B cell (primary cell): ENCODE measurements at regions not wholly inside any gene's neighbourhood (a gene's known extent, or its start where the extent isn't known, plus 50 kb on each side); places are given as distances from the start of the nearest gene placed in this dataset.

Source experiments
- ATAC-seq: fragments of 200-7000 bp; cut with Tn5 transposase; one replicate; pipeline ENCODE4 v1.10.0; 2021; ENCODE audit warnings: low read depth, mild to moderate bottlenecking, moderate number of reproducible peaks, moderate library complexity
- CTCF ChIA-PET: fragments of 350-600 bp; sonication (Branson Sonifier 250); formaldehyde crosslinking; loops from one replicate; lab custom pipeline; 2021; ENCODE audit warnings: antibody characterized with exemption, inconsistent platforms; lab: Charles Lee
- POLR2A ChIA-PET: fragments of 350-600 bp; sonication (Branson Sonifier 250); formaldehyde crosslinking; loops from one replicate; lab custom pipeline; 2021; ENCODE audit warnings: antibody characterized with exemption; lab: Charles Lee
- DNase-seq: peaks from one replicate; pipeline ENCODE4 v3.0.0; 2013
- H2AFZ ChIP-seq: 2 replicates; pipeline ENCODE4 v1.6.1; 2012; ENCODE audit warnings: mild to moderate bottlenecking, low read depth, low read length; ENCODE audit not compliant: insufficient read depth, poor library complexity, severe bottlenecking
- H3K27ac ChIP-seq, 2 donors: 1 replicate in 1 of 2; 2 replicates in 1 of 2; pipeline ENCODE4 v1.5.1; 2012 to 2013; ENCODE audit warnings: low read length in 2 of 2, mild to moderate bottlenecking in 2 of 2, moderate library complexity in 1 of 2
- H3K27me3 ChIP-seq, 4 experiments: fragments of 200-600 bp in 1 of 4; sonication (generic) in 1 of 4; replicated peaks in 1 of 4; 1 replicate in 2 of 4; 2 replicates in 2 of 4; pipeline versions ENCODE4 v1.6.1 to v1.7.0; 2013 to 2016; ENCODE audit warnings: low read length in 3 of 4, mild to moderate bottlenecking in 2 of 4, mixed read lengths in 1 of 4, moderate library complexity in 1 of 4; ENCODE audit not compliant: insufficient read depth in 4 of 4, control insufficient read depth in 3 of 4; ENCODE audit errors: control extremely low read depth in 1 of 4
- H3K36me3 ChIP-seq, 2 experiments: replicated peaks in 1 of 2; 1 replicate in 1 of 2; 2 replicates in 1 of 2; pipeline versions ENCODE4 v1.6.1 to v1.7.1; 2013; ENCODE audit warnings: low read length in 1 of 2; ENCODE audit not compliant: insufficient read depth in 2 of 2, control insufficient read depth in 1 of 2; ENCODE audit errors: control extremely low read depth in 1 of 2, extremely low read depth in 1 of 2
- H3K4me1 ChIP-seq, 2 donors: fragments of 200-600 bp in 1 of 2; sonication (generic) in 1 of 2; 1 replicate in 1 of 2; 2 replicates in 1 of 2; pipeline versions ENCODE4 v1.5.1 to v1.6.1; 2013 to 2017; ENCODE audit warnings: low read length in 2 of 2; ENCODE audit not compliant: control insufficient read depth in 2 of 2, insufficient read depth in 2 of 2
- H3K4me2 ChIP-seq: replicated peaks from 2 replicates; pipeline ENCODE3; 2012; ENCODE audit warnings: mild to moderate bottlenecking, low read depth, low read length; ENCODE audit not compliant: poor library complexity, severe bottlenecking
- H3K4me3 ChIP-seq, 5 experiments: fragments of 200-600 bp in 1 of 5; sonication (generic) in 1 of 5; 1 replicate in 3 of 5; 2 replicates in 2 of 5; pipeline versions ENCODE4 v1.5.1 to v1.7.0; 2011 to 2016; ENCODE audit warnings: low read length in 4 of 5, mild to moderate bottlenecking in 4 of 5, low read depth in 2 of 5, control low read depth in 1 of 5, moderate library complexity in 1 of 5; ENCODE audit not compliant: insufficient read depth in 1 of 5; ENCODE audit errors: control extremely low read depth in 1 of 5, extremely low read depth in 1 of 5
- H3K79me2 ChIP-seq: fragments of 200-600 bp; sonication (generic); one replicate; pipeline ENCODE4 v1.6.0; 2016; ENCODE audit warnings: low read length; ENCODE audit not compliant: control insufficient read depth, insufficient read depth
- H3K9ac ChIP-seq: fragments of 200-600 bp; sonication (generic); 2 replicates; pipeline ENCODE4 v1.6.1; 2017; ENCODE audit warnings: mild to moderate bottlenecking, low read length, moderate library complexity
- H3K9me3 ChIP-seq, 3 donors: one replicate each; pipeline versions ENCODE4 v1.6.1 to v1.7.1; 2013; ENCODE audit warnings: low read length in 2 of 3; ENCODE audit not compliant: control insufficient read depth in 2 of 3, insufficient read depth in 1 of 3; ENCODE audit errors: control extremely low read depth in 1 of 3
- H4K20me1 ChIP-seq: 2 replicates; pipeline ENCODE4 v1.6.0; 2012; ENCODE audit warnings: mild to moderate bottlenecking, low read length; ENCODE audit not compliant: insufficient read depth, control insufficient read depth, poor library complexity, severe bottlenecking
- H3K27ac Mint-ChIP-seq: one replicate; pipeline ENCODE4 v1.8.0; 2021; ENCODE audit warnings: mixed read lengths
- H3K27me3 Mint-ChIP-seq: one replicate; pipeline ENCODE4 v1.8.0; 2021; ENCODE audit warnings: mixed read lengths
- H3K4me1 Mint-ChIP-seq: one replicate; pipeline ENCODE4 v1.8.0; 2021; ENCODE audit warnings: mixed read lengths
- H3K4me3 Mint-ChIP-seq: one replicate; pipeline ENCODE4 v1.8.0; 2021; ENCODE audit warnings: mixed read lengths
- H3K9me3 Mint-ChIP-seq: one replicate; pipeline ENCODE4 v1.8.0; 2022; ENCODE audit warnings: mixed read lengths; ENCODE audit not compliant: insufficient read depth
- EZH2 ChIP-seq: IDR thresholded peaks from 2 replicates; pipeline ENCODE4 v1.6.1; 2012; ENCODE audit warnings: borderline replicate concordance, low read depth, mild to moderate bottlenecking, moderate library complexity, low read length; ENCODE audit not compliant: insufficient read depth, poor library complexity, severe bottlenecking
- WGBS: methylation state at CpG from one replicate; pipeline ENCODE4 v1.1.5; 2013; ENCODE audit warnings: missing lambda C conversion rate; ENCODE audit not compliant: insufficient coverage; 5-methylcytosine and 5-hydroxymethylcytosine counted together
- intact Hi-C: fragments of 100-400 bp; cut with micrococcal nuclease; formaldehyde crosslinking; loops from one replicate; pipeline ENCODE4 v1.10.0; 2022
- TF ChIP-seq, protein P1 (sequence below): fragments of 200-600 bp; IDR thresholded peaks from one replicate; pipeline ENCODE4 v1.8.0; 2022; ENCODE audit warnings: antibody characterized with exemption, mild to moderate bottlenecking

GRCh38 chr11:70566768-70567530, 168.6 kb downstream of the CTTN start:
- ChIA-PET POLR2A (no interaction called here), CTCF (no interaction called here)
- no peaks in the 10 kb centered on the region for H3K4me1 ChIP-seq
- Mint-ChIP-seq H3K9me3 (peaks cover 3% of the 10 kb centered on the region), H3K4me1 (peaks cover 2% of the 10 kb centered on the region), H3K4me3 (no peak overlapping the region), H3K27ac (no peak overlapping the region), H3K27me3 (peaks cover 28% of the 10 kb centered on the region)
- no peak for DNase-seq
- intact Hi-C loops: no loop called here
- H3K4me3 ChIP-seq: no peak overlapping the region
- H3K36me3 ChIP-seq: no peaks in the 10 kb centered on the region
- H2AFZ ChIP-seq: no peak overlapping the region
- 81% methylated on average over 15 of the region's 17 CpGs for WGBS
- TF ChIP-seq EZH2: no peak
- TF ChIP-seq, protein P1, sequence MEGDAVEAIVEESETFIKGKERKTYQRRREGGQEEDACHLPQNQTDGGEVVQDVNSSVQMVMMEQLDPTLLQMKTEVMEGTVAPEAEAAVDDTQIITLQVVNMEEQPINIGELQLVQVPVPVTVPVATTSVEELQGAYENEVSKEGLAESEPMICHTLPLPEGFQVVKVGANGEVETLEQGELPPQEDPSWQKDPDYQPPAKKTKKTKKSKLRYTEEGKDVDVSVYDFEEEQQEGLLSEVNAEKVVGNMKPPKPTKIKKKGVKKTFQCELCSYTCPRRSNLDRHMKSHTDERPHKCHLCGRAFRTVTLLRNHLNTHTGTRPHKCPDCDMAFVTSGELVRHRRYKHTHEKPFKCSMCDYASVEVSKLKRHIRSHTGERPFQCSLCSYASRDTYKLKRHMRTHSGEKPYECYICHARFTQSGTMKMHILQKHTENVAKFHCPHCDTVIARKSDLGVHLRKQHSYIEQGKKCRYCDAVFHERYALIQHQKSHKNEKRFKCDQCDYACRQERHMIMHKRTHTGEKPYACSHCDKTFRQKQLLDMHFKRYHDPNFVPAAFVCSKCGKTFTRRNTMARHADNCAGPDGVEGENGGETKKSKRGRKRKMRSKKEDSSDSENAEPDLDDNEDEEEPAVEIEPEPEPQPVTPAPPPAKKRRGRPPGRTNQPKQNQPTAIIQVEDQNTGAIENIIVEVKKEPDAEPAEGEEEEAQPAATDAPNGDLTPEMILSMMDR: no peak
- ATAC-seq: no peak
- H3K9me3 ChIP-seq: peaks cover 0 to 4% (median 0%) of the 10 kb centered on the region in 3 donors
- H3K79me2 ChIP-seq: no peaks in the 10 kb centered on the region
- H3K9ac ChIP-seq: no peak overlapping the region
- no peaks in the 10 kb centered on the region for H4K20me1 ChIP-seq
- H3K27me3 ChIP-seq: peaks cover 0 to 15% (median 1%) of the 10 kb centered on the region in 4 experiments
- no peak overlapping the region for H3K4me2 ChIP-seq
- H3K27ac ChIP-seq: no peak overlapping the region

GRCh38 chr11:70567680-70568034, 169.3 kb downstream of the CTTN start:
- H3K4me1 ChIP-seq: no peaks in the 10 kb centered on the region
- Mint-ChIP-seq H3K27ac (no peak overlapping the region), H3K4me1 (peaks cover 2% of the 10 kb centered on the region), H3K4me3 (no peak overlapping the region), H3K27me3 (peaks cover 28% of the 10 kb centered on the region), H3K9me3 (peaks cover 2% of the 10 kb centered on the region)
- ChIA-PET POLR2A (no interaction called here), CTCF (no interaction called here)
- intact Hi-C loops: no loop called here
- H3K9ac ChIP-seq: no peak overlapping the region
- peaks cover 0 to 4% (median 0%) of the 10 kb centered on the region in 3 donors for H3K9me3 ChIP-seq
- ATAC-seq: no peak
- H3K4me3 ChIP-seq: no peak overlapping the region
- no peak overlapping the region for H3K4me2 ChIP-seq
- no peaks in the 10 kb centered on the region for H3K36me3 ChIP-seq
- no peak for DNase-seq
- no peaks in the 10 kb centered on the region for H3K79me2 ChIP-seq
- H2AFZ ChIP-seq: no peak overlapping the region
- TF ChIP-seq, protein P1: no peak
- no peak for TF ChIP-seq EZH2
- no peak overlapping the region for H3K27ac ChIP-seq
- no peaks in the 10 kb centered on the region for H4K20me1 ChIP-seq
- peaks cover 0 to 15% (median 1%) of the 10 kb centered on the region in 4 experiments for H3K27me3 ChIP-seq
- WGBS: 70% methylated on average over 7 of the region's 8 CpGs
